Pancreas (tissue), 10 donors: ENCODE measurements at regions not wholly inside any gene's neighbourhood (a gene's known extent, or its start where the extent isn't known, plus 50 kb on each side); places are given as distances from the start of the nearest gene placed in this dataset.

Source experiments
- ATAC-seq, 4 donors: fragments of 200-7000 bp; cut with Tn5 transposase; one replicate each; pipeline versions ENCODE4 v1.8.0 to v1.9.1; 2020; ENCODE audit warnings: mild to moderate bottlenecking in 4 of 4, moderate library complexity in 4 of 4
- DNase-seq, 6 donors: peaks; one replicate each; pipeline ENCODE4 v3.0.0-alpha.2; 2020
- FAIRE-seq: peaks from 2 replicates; lab custom pipeline; 2012; peaks lifted over from hg19 to GRCh38; lab: Jason Lieb, UNC
- H3K27ac ChIP-seq, 4 donors: fragments of 200-600 bp; sonication (generic); 1 replicate in 3 of 4; 2 replicates in 1 of 4; pipeline versions ENCODE4 v1.5.0 to v1.8.0; 2020
- H3K27me3 ChIP-seq, 4 donors: fragments of 200-600 bp; one replicate each; pipeline ENCODE4 v1.8.0; 2021
- H3K36me3 ChIP-seq, 3 donors: fragments of 200-600 bp; sonication (generic) in 1 of 3; one replicate each; pipeline versions ENCODE4 v1.5.0 to v1.8.0; 2020 to 2021
- H3K4me1 ChIP-seq, 3 donors: fragments of 200-600 bp; one replicate each; pipeline ENCODE4 v1.8.0; 2021
- H3K4me3 ChIP-seq, 4 donors: fragments of 200-600 bp; sonication (generic) in 2 of 4; one replicate each; pipeline versions ENCODE4 v1.5.0 to v1.8.0; 2020 to 2021
- H3K9me3 ChIP-seq, 4 donors: fragments of 200-600 bp; one replicate each; pipeline ENCODE4 v1.8.0; 2021
- CTCF ChIP-seq, 4 donors: fragments of 200-600 bp; sonication (generic) in 3 of 4; IDR thresholded peaks; one replicate each; pipeline versions ENCODE4 v1.5.0 to v1.8.0; 2021; ENCODE audit warnings: antibody characterized with exemption in 4 of 4
- WGBS, 2 donors: extraction: QIAGEN DNeasy Blood & Tissue Kit; methylation state at CpG; one replicate each; pipeline ENCODE4 v1.1.7; 2013; 5-methylcytosine and 5-hydroxymethylcytosine counted together
- intact Hi-C, 3 donors: fragments of 100-400 bp; cut with DNase I; formaldehyde crosslinking; loops; one replicate each; pipeline versions ENCODE4 v1.11.1 to v1.14.2; 2022
- donor health status: healthy with polysubstance abuse.
- donor health status: DM: no; HTN: no; CAD: no; lungs with moderate emphysema.
- donor health status: DM: no; HTN: no; CAD: no.
- donor health status: control.
- donor health status: control.
- donor health status: Bipolar disorder and iron deficiency.
- donor health status: DM: yes; HTN: yes; CAD: no.
- donor health status: DM: no; HTN: no; CAD: no.
- donor health status: DM: no; HTN: no; CAD: no.
- donor health status: DM: yes; HTN: yes; CAD: no.

GRCh38 chr4:166680796-166681195 is 553.5 kb downstream of the SPOCK3 start:
- 54 to 59% methylated on average over 1 of the region's 1 CpG for WGBS, 2 donors
- no peaks in the 10 kb centered on the region for H3K27me3 ChIP-seq
- no peaks in the 10 kb centered on the region for H3K36me3 ChIP-seq
- ATAC-seq (no peak), FAIRE-seq (no peak), DNase-seq (no peak)
- no peak overlapping the region for H3K4me3 ChIP-seq
- no peaks in the 10 kb centered on the region for H3K9me3 ChIP-seq
- no peak for TF ChIP-seq CTCF (IDR thresholded peaks at IDR 0.05)
- intact Hi-C loops, result no loop called here
- H3K27ac ChIP-seq, result no peak overlapping the region
- H3K4me1 ChIP-seq, result no peaks in the 10 kb centered on the region

GRCh38 chr4:166682200-166682599 is 552.1 kb downstream of the SPOCK3 start:
- 40 to 41% methylated on average over 3 of the region's 3 CpGs for WGBS, 2 donors
- ATAC-seq (no peak), DNase-seq (no peak), FAIRE-seq (no peak)
- Histone ChIP-seq H3K4me3 (no peak overlapping the region), H3K27me3 (no peaks in the 10 kb centered on the region), H3K9me3 (no peaks in the 10 kb centered on the region), H3K36me3 (no peaks in the 10 kb centered on the region), H3K4me1 (no peaks in the 10 kb centered on the region), H3K27ac (no peak overlapping the region)
- no peak for TF ChIP-seq CTCF (IDR thresholded peaks at IDR 0.05)
- intact Hi-C loops, result no loop called here
